ENCODE measurements at regions not wholly inside any gene's neighbourhood (a gene's known extent, or its start where the extent isn't known, plus 50 kb on each side); places are given as distances from the start of the nearest gene placed in this dataset.

DNA sequence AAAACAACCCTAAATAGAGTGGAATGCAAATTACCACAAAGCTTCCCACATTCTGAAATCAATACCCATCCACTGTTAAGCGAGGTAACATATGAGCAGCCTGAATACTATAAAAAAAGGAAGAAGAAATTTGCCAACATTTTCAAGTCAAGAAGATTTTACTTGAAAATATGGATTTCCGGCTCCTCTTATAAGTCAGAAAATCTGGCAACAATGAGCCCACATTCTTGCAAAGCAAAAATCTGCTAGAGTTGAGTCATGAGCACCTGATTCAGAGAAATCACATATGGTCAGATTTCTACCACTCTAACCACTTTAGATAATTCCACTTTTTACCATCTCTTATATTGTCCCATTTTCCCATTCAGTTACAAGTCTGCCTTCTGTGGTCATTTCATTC is 395.7 kb downstream of the DTHD1 start:
- H3K36me3 ChIP-seq (ENCODE audit: insufficient read depth, low read length), result no peaks in the 10 kb centered on the region
- no peaks in the 10 kb centered on the region for H4K20me1 ChIP-seq (ENCODE audit: insufficient read depth)
- no peaks in the 10 kb centered on the region for H3K79me2 ChIP-seq (replicated peaks; ENCODE audit: insufficient read depth, low read length)
- no peak overlapping the region for H3K4me2 ChIP-seq (ENCODE audit: low read length)
- no peaks in the 10 kb centered on the region for H3K27me3 ChIP-seq (ENCODE audit: insufficient read depth, low read depth, low read length)
- no peak overlapping the region for H3K9ac ChIP-seq (ENCODE audit: low read length)
- no peaks in the 10 kb centered on the region for H3K9me3 ChIP-seq (ENCODE audit: low read length)
- no peaks in the 10 kb centered on the region for H3K9me2 ChIP-seq (ENCODE audit: insufficient read depth, low read length)
- H3F3A ChIP-seq (ENCODE audit: insufficient read depth, low read length, poor library complexity, severe bottlenecking), result no peaks in the 10 kb centered on the region
- H3K27ac ChIP-seq (ENCODE audit: low read length), result no peak overlapping the region
- no peak for TF ChIP-seq EP300 (conservative IDR thresholded peaks at IDR 0.05; ENCODE audit: poor library complexity, severe bottlenecking)
- TF ChIP-seq, protein P1, sequence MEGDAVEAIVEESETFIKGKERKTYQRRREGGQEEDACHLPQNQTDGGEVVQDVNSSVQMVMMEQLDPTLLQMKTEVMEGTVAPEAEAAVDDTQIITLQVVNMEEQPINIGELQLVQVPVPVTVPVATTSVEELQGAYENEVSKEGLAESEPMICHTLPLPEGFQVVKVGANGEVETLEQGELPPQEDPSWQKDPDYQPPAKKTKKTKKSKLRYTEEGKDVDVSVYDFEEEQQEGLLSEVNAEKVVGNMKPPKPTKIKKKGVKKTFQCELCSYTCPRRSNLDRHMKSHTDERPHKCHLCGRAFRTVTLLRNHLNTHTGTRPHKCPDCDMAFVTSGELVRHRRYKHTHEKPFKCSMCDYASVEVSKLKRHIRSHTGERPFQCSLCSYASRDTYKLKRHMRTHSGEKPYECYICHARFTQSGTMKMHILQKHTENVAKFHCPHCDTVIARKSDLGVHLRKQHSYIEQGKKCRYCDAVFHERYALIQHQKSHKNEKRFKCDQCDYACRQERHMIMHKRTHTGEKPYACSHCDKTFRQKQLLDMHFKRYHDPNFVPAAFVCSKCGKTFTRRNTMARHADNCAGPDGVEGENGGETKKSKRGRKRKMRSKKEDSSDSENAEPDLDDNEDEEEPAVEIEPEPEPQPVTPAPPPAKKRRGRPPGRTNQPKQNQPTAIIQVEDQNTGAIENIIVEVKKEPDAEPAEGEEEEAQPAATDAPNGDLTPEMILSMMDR (IDR thresholded peaks at IDR 0.05; ENCODE audit: poor library complexity, severe bottlenecking), result no peak
- no peak for TF ChIP-seq MXI1 (conservative IDR thresholded peaks at IDR 0.05; ENCODE audit: poor library complexity, severe bottlenecking)
- TF ChIP-seq TAF1 (IDR thresholded peaks at IDR 0.05; ENCODE audit: low read depth), result no peak
- no peak for TF ChIP-seq POLR2AphosphoS5 (IDR thresholded peaks at IDR 0.05)
- no peak for TF ChIP-seq EZH2 (IDR thresholded peaks at IDR 0.05; ENCODE audit: borderline replicate concordance, insufficient read depth, low read length, poor library complexity, severe bottlenecking)
- TF ChIP-seq SMC3 (conservative IDR thresholded peaks at IDR 0.05; ENCODE audit: poor library complexity), result no peak
- TF ChIP-seq RAD21 (conservative IDR thresholded peaks at IDR 0.05), result no peak
- TF ChIP-seq, protein P2, sequence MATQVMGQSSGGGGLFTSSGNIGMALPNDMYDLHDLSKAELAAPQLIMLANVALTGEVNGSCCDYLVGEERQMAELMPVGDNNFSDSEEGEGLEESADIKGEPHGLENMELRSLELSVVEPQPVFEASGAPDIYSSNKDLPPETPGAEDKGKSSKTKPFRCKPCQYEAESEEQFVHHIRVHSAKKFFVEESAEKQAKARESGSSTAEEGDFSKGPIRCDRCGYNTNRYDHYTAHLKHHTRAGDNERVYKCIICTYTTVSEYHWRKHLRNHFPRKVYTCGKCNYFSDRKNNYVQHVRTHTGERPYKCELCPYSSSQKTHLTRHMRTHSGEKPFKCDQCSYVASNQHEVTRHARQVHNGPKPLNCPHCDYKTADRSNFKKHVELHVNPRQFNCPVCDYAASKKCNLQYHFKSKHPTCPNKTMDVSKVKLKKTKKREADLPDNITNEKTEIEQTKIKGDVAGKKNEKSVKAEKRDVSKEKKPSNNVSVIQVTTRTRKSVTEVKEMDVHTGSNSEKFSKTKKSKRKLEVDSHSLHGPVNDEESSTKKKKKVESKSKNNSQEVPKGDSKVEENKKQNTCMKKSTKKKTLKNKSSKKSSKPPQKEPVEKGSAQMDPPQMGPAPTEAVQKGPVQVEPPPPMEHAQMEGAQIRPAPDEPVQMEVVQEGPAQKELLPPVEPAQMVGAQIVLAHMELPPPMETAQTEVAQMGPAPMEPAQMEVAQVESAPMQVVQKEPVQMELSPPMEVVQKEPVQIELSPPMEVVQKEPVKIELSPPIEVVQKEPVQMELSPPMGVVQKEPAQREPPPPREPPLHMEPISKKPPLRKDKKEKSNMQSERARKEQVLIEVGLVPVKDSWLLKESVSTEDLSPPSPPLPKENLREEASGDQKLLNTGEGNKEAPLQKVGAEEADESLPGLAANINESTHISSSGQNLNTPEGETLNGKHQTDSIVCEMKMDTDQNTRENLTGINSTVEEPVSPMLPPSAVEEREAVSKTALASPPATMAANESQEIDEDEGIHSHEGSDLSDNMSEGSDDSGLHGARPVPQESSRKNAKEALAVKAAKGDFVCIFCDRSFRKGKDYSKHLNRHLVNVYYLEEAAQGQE (IDR thresholded peaks at IDR 0.05; ENCODE audit: borderline replicate concordance), result no peak
- H3K4me3 ChIP-seq (ENCODE audit: low read length), result no peak overlapping the region
- no peak overlapping the region for H2AFZ ChIP-seq (ENCODE audit: low read depth, low read length)

DNA sequence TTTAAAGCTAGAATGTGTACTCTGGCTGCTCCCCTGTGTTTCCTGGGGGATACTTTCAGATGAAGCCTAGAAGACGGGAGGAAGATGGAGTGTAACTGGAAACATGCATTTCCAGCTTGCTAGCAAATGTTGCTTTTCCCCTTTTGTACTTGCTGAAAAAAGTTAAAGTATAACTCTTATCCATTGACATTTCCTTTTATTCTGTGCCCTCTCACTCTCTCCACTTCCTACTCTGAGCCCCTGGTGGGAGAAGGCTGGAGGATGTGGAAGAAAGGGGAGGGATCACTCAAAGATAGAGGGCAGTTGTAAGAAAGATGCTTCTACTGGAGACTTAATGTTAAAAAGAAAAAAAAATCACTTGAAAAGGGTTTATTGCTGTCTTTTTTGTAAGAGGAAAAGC is 396.5 kb downstream of the DTHD1 start:
- no peaks in the 10 kb centered on the region for H3K27me3 ChIP-seq (ENCODE audit: insufficient read depth, low read depth, low read length)
- no peaks in the 10 kb centered on the region for H3K9me3 ChIP-seq (ENCODE audit: low read length)
- no peaks in the 10 kb centered on the region for H3K79me2 ChIP-seq (replicated peaks; ENCODE audit: insufficient read depth, low read length)
- H2AFZ ChIP-seq (ENCODE audit: low read depth, low read length), result no peak overlapping the region
- no peak overlapping the region for H3K4me2 ChIP-seq (ENCODE audit: low read length)
- no peaks in the 10 kb centered on the region for H3K36me3 ChIP-seq (ENCODE audit: insufficient read depth, low read length)
- no peaks in the 10 kb centered on the region for H3F3A ChIP-seq (ENCODE audit: insufficient read depth, low read length, poor library complexity, severe bottlenecking)
- TF ChIP-seq, protein P1 (IDR thresholded peaks at IDR 0.05; ENCODE audit: poor library complexity, severe bottlenecking), result no peak
- no peak overlapping the region for H3K27ac ChIP-seq (ENCODE audit: low read length)
- no peaks in the 10 kb centered on the region for H4K20me1 ChIP-seq (ENCODE audit: insufficient read depth)
- no peak overlapping the region for H3K4me3 ChIP-seq (ENCODE audit: low read length)
- H3K9ac ChIP-seq (ENCODE audit: low read length), result no peak overlapping the region
- no peaks in the 10 kb centered on the region for H3K9me2 ChIP-seq (ENCODE audit: insufficient read depth, low read length)

Measured in neural cell (in vitro differentiated cells).